Endothelial cell of umbilical vein (primary cell): ENCODE measurements at regions not wholly inside any gene's neighbourhood (a gene's known extent, or its start where the extent isn't known, plus 50 kb on each side); places are given as distances from the start of the nearest gene placed in this dataset.

Experiments used
- EZH2 ChIP-seq: IDR thresholded peaks from 2 replicates; pipeline ENCODE4 v1.6.1; 2012; ENCODE audit warnings: borderline replicate concordance, low read depth, mild to moderate bottlenecking, moderate library complexity, low read length, inconsistent platforms; ENCODE audit not compliant: severe bottlenecking
- JUN ChIP-seq: IDR thresholded peaks from 2 replicates; pipeline ENCODE4 v1.6.1; 2011; ENCODE audit warnings: borderline replicate concordance, low read depth; ENCODE audit not compliant: insufficient read length, insufficient read depth
- POLR2A ChIP-seq: IDR thresholded peaks from 2 replicates; pipeline ENCODE4 v1.6.1; 2012; ENCODE audit warnings: low read depth, mild to moderate bottlenecking, control low read depth, low read length
- POLR2AphosphoS5 ChIP-seq: IDR thresholded peaks from 2 replicates; pipeline ENCODE4 v1.6.1; 2012; ENCODE audit warnings: low read depth, mild to moderate bottlenecking, control low read depth, low read length, moderate library complexity; ENCODE audit not compliant: insufficient read depth
- TF ChIP-seq, protein P1 (sequence below), 2 donors: IDR thresholded peaks; 1 replicate in 1 of 2; 2 replicates in 1 of 2; pipeline ENCODE4 v1.5.1; 2011; ENCODE audit warnings: low read length in 2 of 2, mild to moderate bottlenecking in 2 of 2, moderate library complexity in 2 of 2, control low read depth in 1 of 2, inconsistent platforms in 1 of 2, low read depth in 1 of 2; ENCODE audit not compliant: insufficient read depth in 1 of 2; ENCODE audit errors: extremely low read depth in 1 of 2

DNA sequence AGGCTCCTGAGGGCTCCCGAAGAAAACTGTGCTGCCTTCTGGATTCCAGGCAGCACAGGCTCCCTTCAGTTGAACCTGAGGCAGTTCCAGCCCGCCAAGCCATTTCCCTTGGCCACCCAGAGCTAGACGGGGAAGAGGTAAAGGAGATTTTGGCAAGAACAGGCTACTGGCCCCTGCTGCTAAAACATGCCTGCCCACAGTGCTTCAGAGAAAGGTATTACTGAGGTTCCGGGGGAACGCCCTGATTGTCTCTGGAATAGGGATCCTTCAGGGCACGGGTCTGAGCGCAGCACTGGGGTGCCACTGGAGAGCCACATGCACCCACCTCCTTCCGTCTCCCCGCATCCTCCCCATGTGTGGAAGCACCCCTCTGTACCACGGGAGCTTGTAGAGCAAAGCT, 247.4 kb downstream of the BAMBI start:
- TF ChIP-seq, protein P1, sequence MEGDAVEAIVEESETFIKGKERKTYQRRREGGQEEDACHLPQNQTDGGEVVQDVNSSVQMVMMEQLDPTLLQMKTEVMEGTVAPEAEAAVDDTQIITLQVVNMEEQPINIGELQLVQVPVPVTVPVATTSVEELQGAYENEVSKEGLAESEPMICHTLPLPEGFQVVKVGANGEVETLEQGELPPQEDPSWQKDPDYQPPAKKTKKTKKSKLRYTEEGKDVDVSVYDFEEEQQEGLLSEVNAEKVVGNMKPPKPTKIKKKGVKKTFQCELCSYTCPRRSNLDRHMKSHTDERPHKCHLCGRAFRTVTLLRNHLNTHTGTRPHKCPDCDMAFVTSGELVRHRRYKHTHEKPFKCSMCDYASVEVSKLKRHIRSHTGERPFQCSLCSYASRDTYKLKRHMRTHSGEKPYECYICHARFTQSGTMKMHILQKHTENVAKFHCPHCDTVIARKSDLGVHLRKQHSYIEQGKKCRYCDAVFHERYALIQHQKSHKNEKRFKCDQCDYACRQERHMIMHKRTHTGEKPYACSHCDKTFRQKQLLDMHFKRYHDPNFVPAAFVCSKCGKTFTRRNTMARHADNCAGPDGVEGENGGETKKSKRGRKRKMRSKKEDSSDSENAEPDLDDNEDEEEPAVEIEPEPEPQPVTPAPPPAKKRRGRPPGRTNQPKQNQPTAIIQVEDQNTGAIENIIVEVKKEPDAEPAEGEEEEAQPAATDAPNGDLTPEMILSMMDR (IDR thresholded peaks at IDR 0.05; ENCODE audit: extremely low read depth in 1 of 2, insufficient read depth in 1 of 2, low read depth in 1 of 2, low read length in 2 of 2), result no peak
- TF ChIP-seq POLR2A (no peak), EZH2 (no peak), POLR2AphosphoS5 (no peak), JUN (no peak)
